Prostate gland (tissue), 2 donors: ENCODE measurements at regions not wholly inside any gene's neighbourhood (a gene's known extent, or its start where the extent isn't known, plus 50 kb on each side); places are given as distances from the start of the nearest gene placed in this dataset.

Source experiments
- DNase-seq: peaks from one replicate; pipeline ENCODE4 v3.0.0-alpha.2; 2019; ENCODE audit warnings: low spot score
- H3K27ac ChIP-seq, 2 donors: fragments of 200-600 bp; sonication (generic); 2 replicates each; pipeline ENCODE4 v1.5.1; 2017 to 2019
- H3K27me3 ChIP-seq: fragments of 200-600 bp; sonication (generic); replicated peaks from 2 replicates; pipeline ENCODE4 v1.5.1; 2019; ENCODE audit not compliant: insufficient read depth
- H3K36me3 ChIP-seq, 2 donors: fragments of 200-600 bp; sonication (generic); 1 replicate in 1 of 2; 2 replicates in 1 of 2; pipeline versions ENCODE4 v1.5.1 to v1.8.1; 2017 to 2019
- H3K4me1 ChIP-seq: fragments of 200-600 bp; sonication (generic); replicated peaks from 2 replicates; pipeline ENCODE4 v1.5.1; 2019
- H3K4me3 ChIP-seq, 2 donors: fragments of 200-600 bp; sonication (generic); 2 replicates each; pipeline ENCODE4 v1.5.1; 2017 to 2019
- H3K9me3 ChIP-seq: fragments of 200-600 bp; sonication (generic); 2 replicates; pipeline ENCODE4 v1.5.1; 2017
- CTCF ChIP-seq, 4 experiments: fragments of 200-600 bp in 2 of 4; fragments of 450-650 bp in 2 of 4; sonication (generic) in 2 of 4; IDR thresholded peaks; 1 replicate in 3 of 4; 2 replicates in 1 of 4; pipeline ENCODE4 v1.5.1; 2016 to 2019; ENCODE audit warnings: antibody characterized with exemption in 4 of 4, mild to moderate bottlenecking in 2 of 4, moderate library complexity in 2 of 4
- POLR2A ChIP-seq: fragments of 450-650 bp; IDR thresholded peaks from one replicate; pipeline ENCODE4 v1.6.1; 2016; ENCODE audit warnings: antibody characterized with exemption, mild to moderate bottlenecking
- POLR2AphosphoS5 ChIP-seq: sonication (generic); formaldehyde crosslinking; IDR thresholded peaks from one replicate; pipeline ENCODE4 v1.6.1; 2017; ENCODE audit warnings: antibody characterized with exemption
- WGBS: methylation state at CpG from one replicate; pipeline ENCODE4 v1.1.5; 2018; 5-methylcytosine and 5-hydroxymethylcytosine counted together
- intact Hi-C: fragments of 100-400 bp; cut with DNase I; formaldehyde crosslinking; loops from one replicate; pipeline ENCODE4 v1.14.2; 2022

GRCh38 chr10:30185916-30186315 is 126.5 kb upstream of the JCAD start:
- Histone ChIP-seq H3K9me3 (no peaks in the 10 kb centered on the region), H3K36me3 (no peaks in the 10 kb centered on the region), H3K27ac (peak overlapping the region in 1 of 2 donors; percentile 51), H3K4me1 (peaks cover 21% of the 10 kb centered on the region), H3K27me3 (no peaks in the 10 kb centered on the region), H3K4me3 (no peak overlapping the region)
- intact Hi-C loops = loop anchor here (10.0 kb wide), 1 partner anchor 181 kb away; no protein-coding TSS in a partner anchor
- WGBS = 92% methylated on average over 3 of the region's 3 CpGs
- TF ChIP-seq CTCF (IDR thresholded peaks at IDR 0.05) = no peak
- peak; percentile 55 for TF ChIP-seq POLR2AphosphoS5
- no peak for DNase-seq

GRCh38 chr10:30185341-30185740 is 126.0 kb upstream of the JCAD start:
- no peak overlapping the region for H3K27ac ChIP-seq
- H3K4me3 ChIP-seq = no peak overlapping the region
- H3K27me3 ChIP-seq = no peaks in the 10 kb centered on the region
- intact Hi-C loops = loop anchor here (10.0 kb wide), 1 partner anchor 181 kb away; no protein-coding TSS in a partner anchor
- 96% methylated on average over 1 of the region's 1 CpG for WGBS
- no peaks in the 10 kb centered on the region for H3K9me3 ChIP-seq
- no peak for DNase-seq
- TF ChIP-seq CTCF (IDR thresholded peaks at IDR 0.05) (no peak), POLR2A (no peak), POLR2AphosphoS5 (no peak)
- peaks cover 21% of the 10 kb centered on the region for H3K4me1 ChIP-seq
- no peaks in the 10 kb centered on the region for H3K36me3 ChIP-seq

GRCh38 chr10:30184397-30185033 is 125.1 kb upstream of the JCAD start:
- H3K27me3 ChIP-seq = no peaks in the 10 kb centered on the region
- DNase-seq = no peak
- no peaks in the 10 kb centered on the region for H3K9me3 ChIP-seq
- H3K4me1 ChIP-seq = peaks cover 19% of the 10 kb centered on the region
- no peak overlapping the region for H3K4me3 ChIP-seq
- no peaks in the 10 kb centered on the region for H3K36me3 ChIP-seq
- TF ChIP-seq POLR2A (no peak), CTCF (IDR thresholded peaks at IDR 0.05) (no peak), POLR2AphosphoS5 (no peak)
- H3K27ac ChIP-seq = no peak overlapping the region
- intact Hi-C loops = loop anchor here (10.0 kb wide), 1 partner anchor 180 kb away; no protein-coding TSS in a partner anchor
- whole genome bisulfite sequencing = 81% methylated on average over 7 of the region's 7 CpGs

GRCh38 chr10:30183055-30183402 is 123.6 kb upstream of the JCAD start:
- TF ChIP-seq CTCF (IDR thresholded peaks at IDR 0.05) = no peak
- no peak for TF ChIP-seq POLR2AphosphoS5
- TF ChIP-seq POLR2A = no peak
- no peaks in the 10 kb centered on the region for H3K9me3 ChIP-seq
- intact Hi-C loops = loop anchor here (10.0 kb wide), 1 partner anchor 178 kb away; no protein-coding TSS in a partner anchor
- H3K4me3 ChIP-seq = no peak overlapping the region
- peaks cover 18% of the 10 kb centered on the region for H3K4me1 ChIP-seq
- H3K27ac ChIP-seq = no peak overlapping the region
- no peak for DNase-seq
- H3K27me3 ChIP-seq = no peaks in the 10 kb centered on the region
- 51% methylated on average over 8 of the region's 9 CpGs for WGBS
- no peaks in the 10 kb centered on the region for H3K36me3 ChIP-seq
